ENCODE measurements at regions not wholly inside any gene's neighbourhood (a gene's known extent, or its start where the extent isn't known, plus 50 kb on each side); places are given as distances from the start of the nearest gene placed in this dataset.

GRCh38 chr20:21867811-21868210 is 162.3 kb downstream of the PAX1 start:
- TF ChIP-seq EZH2phosphoT487 (IDR thresholded peaks at IDR 0.05; ENCODE audit: borderline replicate concordance, low read length) (no peak), CTCF (IDR thresholded peaks at IDR 0.05; ENCODE audit: low read depth, low read length, poor library complexity, severe bottlenecking) (no peak)

All from DOHH2 (cell line).